GM21515 (cell line): ENCODE measurements at regions not wholly inside any gene's neighbourhood (a gene's known extent, or its start where the extent isn't known, plus 50 kb on each side); places are given as distances from the start of the nearest gene placed in this dataset.
A peak's percentile ranks its signal among the peaks of the same experiment; 100 is the strongest.

Experiments
- ATAC-seq: cut with Tn5 transposase; IDR thresholded peaks from one replicate; pipeline ENCODE4 v1.9.1; 2021; ENCODE audit not compliant: unreplicated experiment

DNA sequence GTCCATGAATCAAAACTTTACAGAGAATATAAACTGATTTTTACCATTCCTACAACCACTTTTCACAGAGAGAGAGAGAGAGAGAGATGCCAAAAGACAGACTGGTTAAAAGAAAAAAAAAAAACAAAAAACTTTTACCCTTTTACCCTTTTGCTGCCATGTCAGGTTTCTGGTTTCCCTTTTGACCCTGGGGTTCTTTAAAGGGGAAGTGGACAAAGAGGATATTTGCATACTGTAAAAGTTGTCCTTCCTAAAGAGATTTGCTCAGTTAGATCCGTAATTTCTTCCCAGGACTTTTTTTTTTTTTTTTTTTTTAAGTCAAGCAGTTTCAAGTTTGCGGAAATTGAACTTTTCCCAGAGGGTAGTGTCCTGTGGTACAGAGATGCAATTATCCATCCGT, 287.8 kb upstream of the RGS18 start:
- no peak for ATAC-seq

DNA sequence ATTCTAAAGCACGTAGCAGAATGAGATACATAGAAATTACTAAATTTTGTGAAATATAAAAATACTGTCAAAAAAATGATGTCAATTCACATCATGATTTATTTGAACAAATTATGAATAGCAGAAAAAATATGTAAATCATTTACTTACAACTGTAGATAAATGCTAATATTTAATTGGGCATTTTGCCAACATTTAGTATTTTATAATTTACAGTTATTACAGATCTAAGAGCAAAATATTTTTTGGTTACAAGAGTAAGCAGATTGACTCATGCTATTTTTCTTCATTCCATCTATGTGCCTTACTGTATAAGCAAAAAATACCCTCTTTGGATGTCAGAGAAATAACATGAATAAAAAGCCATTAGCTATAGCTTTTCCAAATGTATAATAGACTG, 282.3 kb upstream of the RGS18 start:
- no peak for ATAC-seq

DNA sequence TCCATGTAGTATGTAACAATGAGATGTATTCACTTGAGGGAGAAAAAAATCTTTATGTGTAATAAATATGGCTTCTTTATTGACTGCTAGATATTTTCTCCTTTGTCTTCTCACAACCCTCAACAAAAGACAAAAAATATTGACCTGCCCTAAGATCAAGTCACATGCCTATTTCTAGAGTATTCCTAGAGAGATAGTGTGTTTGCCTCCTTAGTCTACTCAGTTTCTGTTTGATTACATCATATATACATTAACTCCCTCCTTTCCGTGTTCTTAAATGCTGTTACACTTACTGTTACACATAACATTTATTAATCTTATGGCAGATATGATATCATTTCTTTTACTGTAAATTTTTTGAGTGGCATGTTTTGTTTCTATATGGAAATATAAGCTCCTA, 281.6 kb upstream of the RGS18 start:
- ATAC-seq: no peak

DNA sequence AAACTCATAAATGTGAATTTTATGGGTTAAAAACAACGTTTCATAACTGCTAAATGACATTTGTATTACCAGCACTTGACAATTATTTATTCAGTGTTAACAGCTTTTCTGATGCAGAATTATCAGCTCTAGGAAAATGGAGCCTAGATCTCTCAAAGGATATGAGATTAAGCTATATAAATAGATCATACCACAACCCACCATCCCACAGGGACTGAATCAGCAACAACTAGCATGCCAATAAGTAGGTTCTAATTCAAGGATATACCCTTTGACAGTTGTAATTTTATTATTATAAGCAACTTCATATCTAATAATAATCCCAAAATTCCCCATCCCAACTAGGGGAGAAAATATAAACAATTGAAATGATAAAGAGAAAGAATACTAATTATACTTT, 275.4 kb upstream of the RGS18 start:
- no peak for ATAC-seq

DNA sequence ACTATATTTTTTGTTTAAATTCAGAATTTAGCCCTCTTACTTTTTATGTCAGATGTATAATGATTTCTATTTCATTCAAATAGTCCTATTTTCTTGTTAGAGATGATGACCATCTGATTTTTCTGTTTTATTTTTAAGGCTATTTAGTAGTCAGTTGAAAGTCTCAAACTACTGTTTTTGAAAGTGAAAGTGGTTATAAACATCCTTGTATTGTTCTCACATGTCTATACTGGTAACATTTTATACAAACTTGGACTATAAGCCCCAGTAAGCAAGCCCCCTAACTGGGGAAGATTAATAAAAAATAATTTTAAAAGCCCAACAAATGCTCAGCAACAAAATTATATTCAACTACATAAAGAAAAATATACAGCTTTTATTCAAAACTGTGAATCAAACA, 271.3 kb upstream of the RGS18 start:
- no peak for ATAC-seq

DNA sequence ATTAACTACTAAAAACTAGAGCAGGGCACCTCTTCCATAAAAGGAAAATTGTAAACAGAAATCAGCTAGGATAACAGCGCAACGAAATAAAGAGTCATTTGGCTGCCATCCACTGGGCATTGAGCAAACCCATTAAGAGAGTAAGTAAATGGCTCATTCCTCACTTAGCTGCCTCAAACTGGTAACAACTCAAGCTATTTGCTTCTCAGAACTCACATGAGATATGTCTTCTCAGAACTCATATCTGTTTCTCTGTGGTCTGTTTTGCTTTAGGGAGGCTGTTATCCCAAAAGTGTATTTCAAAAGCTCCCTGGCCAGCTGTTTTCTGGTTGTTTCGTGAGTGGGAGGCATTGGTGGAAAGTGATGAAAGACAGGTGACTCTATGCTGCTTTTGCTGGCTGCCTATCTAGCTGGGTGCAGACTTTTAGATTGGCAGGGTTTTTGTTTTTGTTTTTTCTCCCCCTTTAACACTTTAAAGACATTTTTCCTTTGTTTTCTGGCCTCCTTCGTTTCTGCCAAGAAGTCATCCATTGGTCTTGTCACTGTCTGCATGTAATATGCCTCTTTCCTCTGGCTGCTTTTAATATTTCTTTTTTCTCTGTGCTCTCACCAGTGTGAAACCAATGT, 269.2 kb upstream of the RGS18 start:
- ATAC-seq: peak; percentile 43

DNA sequence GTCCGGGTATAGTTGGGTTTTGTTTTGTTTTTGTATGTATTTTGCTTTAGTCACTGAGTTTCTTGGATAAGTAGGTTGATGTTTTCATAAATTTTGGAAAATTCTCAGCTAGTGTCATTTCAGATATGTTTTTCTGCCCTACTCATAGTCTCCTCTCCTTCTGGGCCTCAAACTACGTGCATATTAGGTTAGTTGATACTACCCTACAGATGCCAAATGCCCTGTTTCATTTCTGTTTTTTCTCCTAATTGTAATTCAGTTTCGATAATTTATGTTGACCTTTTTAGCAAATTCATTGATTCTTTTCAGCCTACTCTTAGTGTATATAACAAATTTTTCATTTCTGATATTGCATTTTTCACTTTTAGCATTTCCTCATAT, 268.6 kb upstream of the RGS18 start:
- no peak for ATAC-seq

DNA sequence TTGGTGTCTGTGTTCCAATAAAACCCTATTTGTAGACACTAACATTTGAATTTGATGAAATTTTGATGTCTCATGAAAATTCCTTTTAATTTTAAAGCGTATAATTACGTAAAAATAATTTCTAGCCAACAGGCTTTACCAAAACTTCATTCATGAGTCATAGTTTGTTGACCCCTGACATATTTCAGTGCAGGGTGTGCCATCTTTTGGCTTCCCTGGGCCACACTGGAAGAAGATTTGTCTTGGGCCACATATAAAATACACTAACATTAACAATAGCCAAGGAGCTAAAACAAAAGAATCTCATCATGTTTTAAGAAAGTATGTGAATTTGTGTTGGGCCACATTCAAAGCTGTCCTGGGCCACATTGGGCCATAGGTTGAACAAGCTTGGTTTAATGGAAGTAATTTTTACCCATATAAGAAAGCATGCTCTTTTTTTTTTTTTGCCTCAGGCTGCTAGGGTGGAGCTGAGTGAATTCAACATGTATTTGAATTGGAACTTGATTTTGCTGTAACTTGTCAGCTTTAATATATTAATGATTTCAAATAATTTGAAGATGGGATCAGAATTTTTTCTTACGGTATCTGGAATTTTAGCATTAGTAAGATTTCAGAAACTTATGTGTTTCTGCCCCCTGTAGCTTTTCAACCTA, 267.7 kb upstream of the RGS18 start:
- no peak for ATAC-seq

DNA sequence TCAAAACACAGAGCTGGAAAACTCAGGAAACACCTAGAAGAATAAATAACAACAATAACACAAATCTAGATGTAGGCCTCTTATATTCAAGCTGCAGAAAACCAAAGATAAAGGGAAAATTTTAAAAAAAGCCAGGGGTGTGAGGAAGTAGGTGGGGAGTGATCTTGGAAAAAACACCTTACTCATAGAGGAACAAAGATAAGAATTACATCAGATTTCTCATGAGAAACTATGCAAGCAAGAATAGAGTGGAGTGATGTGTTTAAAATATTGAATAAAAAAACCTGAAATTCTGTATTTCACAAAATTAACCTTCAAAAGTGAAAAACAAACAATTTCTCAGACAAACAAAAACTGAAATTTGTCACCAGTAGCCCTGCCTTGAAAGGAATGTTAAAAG, 265.5 kb upstream of the RGS18 start:
- ATAC-seq: no peak

DNA sequence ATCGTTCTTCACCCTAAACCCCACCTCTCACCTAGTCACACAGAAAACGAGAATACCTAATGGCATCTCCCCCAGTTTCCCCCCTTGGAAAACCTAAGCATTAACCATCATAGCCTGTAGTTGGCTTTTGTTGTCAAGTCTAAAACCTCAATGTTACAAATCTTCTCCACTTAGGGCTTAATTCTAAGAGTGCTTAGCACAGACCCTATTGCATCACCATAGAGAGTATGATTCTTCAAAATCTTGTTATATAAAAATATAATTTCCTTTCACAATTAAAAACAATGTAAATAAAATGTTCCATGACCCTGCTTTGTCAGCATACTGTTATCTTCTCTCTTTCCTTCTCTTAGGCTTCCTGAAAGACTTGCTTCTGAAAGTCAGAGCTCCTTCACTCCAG, 263.2 kb upstream of the RGS18 start:
- no peak for ATAC-seq

DNA sequence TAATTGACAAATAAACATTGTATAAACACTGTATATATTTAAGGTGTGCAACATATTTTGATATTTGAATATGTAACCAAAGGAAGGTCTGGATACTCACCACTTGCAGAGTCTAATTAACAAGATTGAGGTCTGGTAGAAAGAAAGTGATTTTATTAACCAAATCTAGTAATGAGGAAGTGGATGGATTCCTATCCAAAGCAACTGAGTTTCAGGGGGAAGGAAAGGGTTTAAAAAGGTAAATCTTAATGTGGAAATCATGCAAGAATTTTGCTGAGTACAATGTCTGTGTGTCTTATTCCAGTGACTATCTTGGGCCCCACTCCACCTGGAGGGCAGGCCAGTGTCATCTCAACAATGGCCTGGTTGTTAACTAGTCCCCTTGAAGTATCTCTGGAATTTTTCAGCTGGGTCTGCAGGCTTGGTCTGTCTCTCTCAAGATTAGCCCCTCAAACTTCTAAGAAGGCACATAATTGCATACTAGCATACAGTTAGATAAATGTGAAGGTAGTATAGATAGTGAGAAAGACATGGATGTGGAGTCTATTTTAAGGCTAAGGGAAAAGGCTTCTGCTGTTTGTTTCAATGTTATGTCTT, 262.7 kb upstream of the RGS18 start:
- no peak for ATAC-seq

DNA sequence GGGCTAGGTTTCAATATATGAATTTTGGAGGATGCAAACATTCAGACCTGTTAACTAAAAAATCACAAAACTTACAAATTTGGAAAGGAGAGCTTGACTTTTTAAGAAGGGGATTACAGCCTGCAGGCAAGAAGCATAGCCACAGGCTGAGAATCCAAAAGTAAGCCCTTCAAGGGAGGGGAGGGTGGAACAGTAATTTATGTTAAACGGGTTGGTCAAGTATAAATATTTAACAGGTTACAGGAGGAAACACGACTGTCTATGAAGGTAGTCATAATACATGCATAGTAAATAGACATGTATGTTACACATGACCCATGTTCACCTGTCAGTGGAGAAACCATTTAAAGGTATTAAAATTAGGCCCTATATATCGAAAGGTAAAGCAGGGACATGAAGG, 261.1 kb upstream of the RGS18 start:
- no peak for ATAC-seq

DNA sequence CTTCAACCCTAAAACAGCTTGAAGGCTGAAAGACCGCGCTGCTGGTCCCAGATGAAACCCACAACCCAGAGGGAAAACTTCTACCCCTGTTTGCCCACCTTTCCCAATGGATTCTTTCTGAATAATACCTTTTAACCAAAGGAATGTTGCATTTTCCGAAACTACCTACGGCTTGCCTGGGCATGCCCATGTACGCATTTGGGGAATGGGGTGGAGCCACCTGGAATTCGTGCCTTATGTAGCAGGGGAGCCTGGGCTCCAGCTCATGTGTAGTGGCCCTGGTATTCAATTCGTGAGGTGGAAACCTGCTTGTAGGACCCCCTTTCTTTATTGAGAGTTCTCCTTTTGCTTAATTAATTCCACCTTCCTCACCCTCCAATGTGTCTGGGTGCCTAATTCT, 256.6 kb upstream of the RGS18 start:
- ATAC-seq: no peak

DNA sequence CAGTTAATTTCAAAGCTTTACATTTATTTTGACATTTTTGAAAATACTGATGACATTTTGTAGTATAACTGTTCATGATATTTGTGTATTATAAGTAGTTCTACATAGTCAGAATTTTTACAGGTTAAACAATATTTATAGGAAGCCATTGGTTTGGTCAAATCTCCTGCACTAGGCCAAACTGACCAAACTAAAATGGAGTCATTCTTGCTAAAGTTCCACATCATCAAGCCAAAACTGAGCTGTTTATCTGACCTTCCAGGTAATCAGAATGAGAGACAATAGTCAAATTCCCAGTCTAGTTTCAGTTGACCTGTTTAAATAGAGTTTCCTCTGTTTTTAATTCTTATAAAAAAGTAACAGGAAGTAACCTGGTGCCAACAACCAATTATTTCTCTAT, 253.3 kb upstream of the RGS18 start:
- no peak for ATAC-seq

DNA sequence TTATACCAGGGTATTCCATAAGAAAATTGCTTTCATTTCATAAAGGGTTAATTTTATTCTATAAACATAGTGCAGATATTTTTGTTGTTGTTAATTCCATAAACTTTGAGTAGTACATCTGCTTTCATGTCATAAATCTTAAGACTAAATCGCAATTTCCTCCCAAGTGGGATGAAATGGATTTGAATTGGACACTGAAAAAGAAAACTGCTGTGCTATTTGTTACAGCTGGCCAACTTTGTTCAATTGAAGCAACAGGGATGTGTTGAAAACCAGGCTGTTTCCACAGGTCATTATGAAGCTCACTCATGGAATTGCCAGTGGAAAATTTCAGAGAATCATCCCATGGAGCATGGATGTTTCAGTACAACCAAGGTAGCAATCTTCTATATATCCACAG, 252.5 kb upstream of the RGS18 start:
- no peak for ATAC-seq

DNA sequence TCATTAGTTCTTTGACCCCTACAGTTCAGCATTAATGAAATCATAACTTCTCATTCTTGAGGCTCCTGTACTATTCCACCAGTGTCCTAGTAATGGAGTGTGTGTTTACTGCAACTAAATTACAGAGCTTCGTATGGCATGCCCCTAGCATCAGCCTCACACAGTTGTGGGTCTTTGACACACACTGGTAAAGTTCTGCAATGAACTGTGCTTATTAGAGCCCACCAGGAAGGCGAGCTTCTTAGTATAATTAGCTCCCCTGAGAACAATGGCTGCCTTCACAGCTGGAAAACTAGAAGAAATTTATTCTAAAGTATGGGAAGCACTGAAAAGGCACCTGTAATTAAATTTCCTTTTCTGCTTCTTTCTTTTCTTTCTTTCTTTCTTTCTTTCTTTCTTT, 251.1 kb upstream of the RGS18 start:
- no peak for ATAC-seq

DNA sequence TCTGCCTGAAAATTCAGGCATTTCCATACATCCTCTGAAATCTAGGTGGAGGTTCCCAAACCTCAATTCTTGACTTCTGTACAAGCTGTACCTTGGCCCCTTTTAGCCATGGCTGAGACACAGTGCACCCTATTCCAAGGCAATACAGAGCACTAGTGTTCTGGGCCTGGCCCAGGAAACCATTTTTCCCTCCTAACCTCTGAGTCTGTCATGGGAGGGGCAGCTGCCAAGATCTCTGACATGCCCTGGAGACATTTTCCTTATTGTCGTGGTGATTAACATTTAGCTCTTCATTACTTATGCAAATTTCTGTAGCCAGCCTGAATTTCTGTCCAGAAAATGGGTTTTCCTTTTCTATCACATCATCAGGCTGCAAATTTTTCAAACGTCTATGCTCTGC, 248.0 kb upstream of the RGS18 start:
- no peak for ATAC-seq

DNA sequence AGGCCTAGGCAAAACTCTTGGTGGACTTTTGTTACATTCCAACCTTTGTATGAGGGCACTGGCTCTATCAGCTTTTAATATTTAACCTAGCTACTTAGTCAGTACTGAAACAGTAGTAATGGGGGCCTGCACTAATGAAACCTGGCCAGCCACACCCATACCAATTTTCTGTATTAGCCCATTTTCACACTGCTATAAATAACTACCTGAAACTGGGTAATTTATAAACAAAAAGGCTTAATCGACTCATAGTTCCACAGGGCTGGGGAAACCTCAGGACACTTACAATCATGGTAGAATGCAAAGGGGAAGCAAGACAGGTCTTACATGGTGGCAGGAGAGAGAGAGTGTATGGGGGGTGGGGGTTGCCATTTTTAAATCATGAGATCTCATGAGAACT, 245.7 kb upstream of the RGS18 start:
- peak; percentile 64 for ATAC-seq

DNA sequence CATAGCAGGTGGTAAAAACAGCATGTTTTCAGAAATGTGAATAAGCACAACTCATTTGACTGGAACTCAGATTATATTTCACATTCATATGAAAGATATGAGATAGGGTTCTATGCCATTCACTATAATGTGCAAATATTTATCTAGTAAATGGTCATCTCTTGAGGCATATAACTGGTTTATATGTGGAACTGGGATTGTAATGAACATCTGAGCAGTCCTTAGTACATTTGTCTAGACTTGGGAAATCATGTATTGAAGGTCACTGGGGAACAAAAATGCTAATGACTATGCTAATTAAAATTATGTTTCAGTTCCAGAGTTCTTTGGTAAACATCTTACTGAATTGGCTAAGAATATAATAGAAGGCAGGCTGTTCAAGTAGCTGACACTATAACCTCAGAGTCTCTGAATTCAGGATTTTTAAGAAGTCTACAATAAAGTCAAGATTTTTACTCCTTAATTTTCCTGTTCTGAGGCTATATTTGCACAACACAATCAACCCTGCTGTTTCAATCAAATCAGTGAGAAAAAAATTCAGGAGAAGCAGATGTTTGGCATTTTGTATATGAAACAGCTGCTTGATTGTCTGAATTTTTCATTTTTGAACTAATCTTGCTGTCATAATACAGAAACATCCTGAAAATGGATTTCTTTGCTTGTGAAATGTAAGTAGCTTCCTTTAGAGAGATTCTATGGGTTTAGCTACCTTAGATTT, 244.8 kb upstream of the RGS18 start:
- ATAC-seq: no peak

DNA sequence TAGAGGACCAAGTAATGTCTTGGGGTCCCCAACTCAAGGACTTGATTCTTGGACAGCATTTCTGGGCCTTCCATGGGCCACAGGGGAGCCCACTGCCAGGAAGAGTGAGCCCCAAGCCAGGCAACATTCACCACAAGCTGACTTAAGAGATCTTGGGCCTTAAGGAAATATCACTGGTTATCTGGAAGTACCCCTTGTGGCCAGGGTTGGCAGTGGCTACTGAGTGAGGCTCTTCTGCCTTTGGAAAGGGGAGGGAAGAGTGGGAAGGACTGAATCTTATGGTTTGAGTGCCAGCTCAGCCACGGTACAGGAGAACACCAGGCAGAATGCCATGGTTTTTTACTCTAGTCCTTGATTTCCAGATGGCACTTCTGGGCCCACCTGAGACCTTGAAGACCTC, 228.9 kb upstream of the RGS18 start:
- no peak for ATAC-seq

DNA sequence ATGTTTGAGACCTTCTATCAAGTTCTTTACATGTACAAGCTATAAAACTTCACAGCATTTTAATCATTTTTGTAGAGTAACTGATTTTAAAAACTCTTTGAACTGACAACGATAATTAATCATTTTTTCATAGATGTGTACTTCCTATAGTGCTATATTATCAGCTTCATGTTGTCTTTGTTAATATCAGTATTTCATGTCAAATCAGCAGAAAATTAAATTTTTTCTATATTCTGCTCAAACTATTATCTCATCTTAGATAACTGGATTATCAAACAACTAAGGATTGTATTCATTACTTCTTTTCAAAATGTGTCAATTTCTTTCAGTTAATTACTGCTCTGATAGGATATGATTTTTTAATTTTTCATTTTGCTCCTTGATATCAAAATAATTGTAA, 214.6 kb upstream of the RGS18 start:
- ATAC-seq: no peak

DNA sequence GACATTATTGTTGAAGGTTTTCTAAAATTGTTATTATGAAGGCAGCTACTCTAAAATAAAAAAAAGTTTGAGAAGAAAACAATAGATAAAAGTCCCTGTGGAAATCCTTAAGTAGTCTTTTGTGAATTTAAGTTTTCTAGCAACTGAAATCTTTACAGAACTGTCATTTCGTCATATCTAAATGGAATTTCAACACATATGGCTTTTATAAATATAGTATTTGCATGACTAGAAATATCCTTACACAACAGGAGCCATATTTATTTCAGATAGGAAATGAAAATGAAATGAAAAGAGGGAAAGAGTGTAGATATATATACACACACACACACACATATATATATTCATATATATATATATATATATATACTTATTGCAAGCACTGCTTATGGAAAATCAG, 204.7 kb upstream of the RGS18 start:
- no peak for ATAC-seq
